ENCODE measurements at regions not wholly inside any gene's neighbourhood (a gene's known extent, or its start where the extent isn't known, plus 50 kb on each side); places are given as distances from the start of the nearest gene placed in this dataset.

DNA sequence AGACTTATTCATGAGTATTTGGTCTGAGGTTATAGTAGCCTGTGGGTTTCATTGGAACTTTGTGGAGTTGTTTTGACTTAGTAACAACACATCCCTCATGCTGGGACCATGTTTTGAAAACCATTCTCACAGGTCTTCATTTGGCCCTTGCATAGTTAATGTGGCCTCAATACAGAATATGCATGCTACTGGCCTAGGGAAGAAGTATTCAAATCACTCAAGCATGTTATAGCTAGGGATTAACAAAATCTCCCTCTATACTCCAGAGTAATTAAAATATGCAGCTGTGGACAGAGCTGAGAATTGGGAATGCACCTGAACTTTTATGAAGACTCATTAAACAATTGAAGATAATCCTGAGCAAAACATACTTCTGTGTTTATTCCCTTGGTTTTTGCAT, 325.5 kb upstream of the CHAC2 start:
- H3K36me3 ChIP-seq (ENCODE audit: control insufficient read depth, insufficient read depth, low read length, severe bottlenecking): no peaks in the 10 kb centered on the region
- peaks cover 4% of the 10 kb centered on the region for H3K4me1 ChIP-seq (ENCODE audit: control insufficient read depth, insufficient read depth, low read length)
- H3K9ac ChIP-seq (ENCODE audit: low read length): no peak overlapping the region
- H3K4me3 ChIP-seq (ENCODE audit: low read length): no peak overlapping the region
- no peaks in the 10 kb centered on the region for H3K27me3 ChIP-seq (replicated peaks; ENCODE audit: control insufficient read depth, insufficient read depth, low read length)
- H3K9me3 ChIP-seq (ENCODE audit: control insufficient read depth, low read length): no peaks in the 10 kb centered on the region
- DNase-seq (ENCODE audit: low read depth): no peak

DNA sequence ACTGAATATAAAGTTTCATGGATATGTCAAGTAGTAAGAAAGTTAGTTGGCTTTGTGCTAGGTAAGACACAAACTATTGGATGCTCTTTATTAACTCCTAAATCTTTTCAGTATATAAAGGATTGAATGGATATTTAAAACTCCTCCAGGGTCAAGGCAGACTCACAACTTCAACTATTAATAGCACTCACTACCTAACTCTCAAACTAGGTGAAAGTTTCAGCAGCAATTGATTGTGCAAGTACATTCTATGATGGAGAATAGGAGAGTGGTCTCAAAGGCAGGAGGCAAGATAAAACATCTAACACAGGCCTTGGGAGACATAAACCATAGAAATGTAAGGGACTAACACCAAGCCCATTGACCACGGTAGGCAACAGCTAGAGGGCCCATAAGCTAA, 328.9 kb upstream of the CHAC2 start:
- H3K4me3 ChIP-seq (ENCODE audit: low read length): no peak overlapping the region
- H3K36me3 ChIP-seq (ENCODE audit: control insufficient read depth, insufficient read depth, low read length, severe bottlenecking): no peaks in the 10 kb centered on the region
- no peaks in the 10 kb centered on the region for H3K9me3 ChIP-seq (ENCODE audit: control insufficient read depth, low read length)
- H3K4me1 ChIP-seq (ENCODE audit: control insufficient read depth, insufficient read depth, low read length): peaks cover 4% of the 10 kb centered on the region
- DNase-seq (ENCODE audit: low read depth): no peak
- H3K9ac ChIP-seq (ENCODE audit: low read length): no peak overlapping the region
- H3K27me3 ChIP-seq (replicated peaks; ENCODE audit: control insufficient read depth, insufficient read depth, low read length): no peaks in the 10 kb centered on the region

DNA sequence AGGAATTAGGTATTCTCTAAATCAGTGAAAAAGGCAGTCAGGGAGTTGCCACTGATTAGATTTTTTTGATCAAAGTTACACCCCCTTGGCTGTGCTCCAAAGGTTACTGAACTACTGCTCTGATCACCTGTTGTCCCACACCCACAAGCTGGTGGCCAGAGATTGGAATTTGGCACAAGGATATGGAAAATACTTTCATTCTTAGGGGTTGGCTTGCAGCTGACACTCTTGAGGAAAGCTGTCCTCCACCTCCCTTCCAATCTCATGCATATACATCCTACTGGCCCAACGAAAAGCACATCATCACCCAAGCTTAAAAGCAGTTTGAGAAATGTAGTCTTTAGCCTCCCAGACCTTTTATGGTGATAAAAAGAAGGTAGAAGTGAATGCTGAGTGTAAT, 329.5 kb upstream of the CHAC2 start:
- Histone ChIP-seq H3K36me3 (ENCODE audit: control insufficient read depth, insufficient read depth, low read length, severe bottlenecking) (no peaks in the 10 kb centered on the region), H3K9me3 (ENCODE audit: control insufficient read depth, low read length) (no peaks in the 10 kb centered on the region), H3K4me3 (ENCODE audit: low read length) (no peak overlapping the region), H3K27me3 (replicated peaks; ENCODE audit: control insufficient read depth, insufficient read depth, low read length) (no peaks in the 10 kb centered on the region), H3K4me1 (ENCODE audit: control insufficient read depth, insufficient read depth, low read length) (peaks cover 4% of the 10 kb centered on the region), H3K9ac (ENCODE audit: low read length) (no peak overlapping the region)
- no peak for DNase-seq (ENCODE audit: low read depth)

DNA sequence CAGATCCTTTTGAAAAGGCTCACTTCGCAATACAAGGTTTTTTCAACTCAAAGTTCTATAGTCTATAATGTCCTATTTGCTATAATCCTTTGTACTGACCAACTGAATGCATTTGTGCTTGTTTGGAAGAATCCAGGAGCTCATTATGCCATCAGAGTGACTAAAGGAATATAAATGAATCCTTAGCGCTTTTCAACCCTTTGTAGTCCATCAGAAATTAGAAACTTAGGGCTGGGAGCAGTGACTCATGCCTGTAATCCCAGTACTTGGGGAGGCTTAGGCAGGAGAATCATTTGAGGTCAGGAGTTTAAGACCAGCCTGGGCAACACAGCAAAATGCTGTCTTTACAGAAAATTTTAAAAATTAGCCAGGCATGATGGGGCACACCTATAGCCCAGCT, 330.2 kb upstream of the CHAC2 start:
- DNase-seq (ENCODE audit: low read depth): no peak
- Histone ChIP-seq H3K9ac (ENCODE audit: low read length) (no peak overlapping the region), H3K4me3 (ENCODE audit: low read length) (no peak overlapping the region), H3K4me1 (ENCODE audit: control insufficient read depth, insufficient read depth, low read length) (peaks cover 4% of the 10 kb centered on the region), H3K36me3 (ENCODE audit: control insufficient read depth, insufficient read depth, low read length, severe bottlenecking) (no peaks in the 10 kb centered on the region), H3K27me3 (replicated peaks; ENCODE audit: control insufficient read depth, insufficient read depth, low read length) (no peaks in the 10 kb centered on the region), H3K9me3 (ENCODE audit: control insufficient read depth, low read length) (no peaks in the 10 kb centered on the region)

DNA sequence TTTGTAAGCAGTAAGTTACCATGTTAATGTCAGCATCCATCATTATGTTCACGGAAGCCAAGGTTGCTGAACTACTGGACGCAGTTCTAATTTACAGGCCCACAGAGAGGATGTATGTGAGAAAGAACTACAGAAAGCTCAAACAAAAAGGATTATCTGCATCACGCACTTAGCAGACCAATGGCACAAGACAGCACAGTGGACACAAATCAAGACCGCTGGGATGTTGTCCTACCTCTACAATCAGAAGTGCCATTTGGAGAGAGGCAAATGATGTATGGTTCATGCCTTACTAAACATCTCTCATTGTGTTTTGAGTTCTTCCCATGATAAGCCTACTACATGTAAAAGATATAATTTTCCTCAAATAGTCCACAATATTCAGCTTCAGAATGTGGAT, 330.7 kb upstream of the CHAC2 start:
- Histone ChIP-seq H3K4me3 (ENCODE audit: low read length) (no peak overlapping the region), H3K36me3 (ENCODE audit: control insufficient read depth, insufficient read depth, low read length, severe bottlenecking) (no peaks in the 10 kb centered on the region), H3K9me3 (ENCODE audit: control insufficient read depth, low read length) (no peaks in the 10 kb centered on the region), H3K9ac (ENCODE audit: low read length) (no peak overlapping the region), H3K4me1 (ENCODE audit: control insufficient read depth, insufficient read depth, low read length) (peaks cover 6% of the 10 kb centered on the region), H3K27me3 (replicated peaks; ENCODE audit: control insufficient read depth, insufficient read depth, low read length) (no peaks in the 10 kb centered on the region)
- no peak for DNase-seq (ENCODE audit: low read depth)

DNA sequence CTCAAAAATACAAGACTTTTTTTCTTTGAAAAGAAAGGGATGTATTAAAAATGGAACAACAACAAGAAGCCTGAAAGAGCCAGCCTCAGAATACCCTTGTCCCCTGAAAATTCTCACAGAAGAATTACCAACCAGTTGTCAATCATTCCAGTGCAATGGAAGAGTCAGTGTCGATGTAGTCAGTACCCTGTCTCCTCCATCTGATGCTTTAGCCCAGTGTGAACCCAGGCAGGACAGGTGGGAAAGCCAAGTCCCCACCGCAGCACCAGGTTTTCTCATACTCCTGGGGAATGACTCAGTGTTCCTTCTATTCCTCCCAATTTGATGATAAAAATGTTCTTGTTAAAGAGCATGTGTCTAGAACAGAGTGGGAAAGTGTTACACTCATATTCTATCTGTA, 332.0 kb upstream of the CHAC2 start:
- no peaks in the 10 kb centered on the region for H3K27me3 ChIP-seq (replicated peaks; ENCODE audit: control insufficient read depth, insufficient read depth, low read length)
- H3K9ac ChIP-seq (ENCODE audit: low read length): no peak overlapping the region
- H3K36me3 ChIP-seq (ENCODE audit: control insufficient read depth, insufficient read depth, low read length, severe bottlenecking): no peaks in the 10 kb centered on the region
- no peak for DNase-seq (ENCODE audit: low read depth)
- H3K4me3 ChIP-seq (ENCODE audit: low read length): no peak overlapping the region
- no peaks in the 10 kb centered on the region for H3K9me3 ChIP-seq (ENCODE audit: control insufficient read depth, low read length)
- H3K4me1 ChIP-seq (ENCODE audit: control insufficient read depth, insufficient read depth, low read length): peaks cover 19% of the 10 kb centered on the region

DNA sequence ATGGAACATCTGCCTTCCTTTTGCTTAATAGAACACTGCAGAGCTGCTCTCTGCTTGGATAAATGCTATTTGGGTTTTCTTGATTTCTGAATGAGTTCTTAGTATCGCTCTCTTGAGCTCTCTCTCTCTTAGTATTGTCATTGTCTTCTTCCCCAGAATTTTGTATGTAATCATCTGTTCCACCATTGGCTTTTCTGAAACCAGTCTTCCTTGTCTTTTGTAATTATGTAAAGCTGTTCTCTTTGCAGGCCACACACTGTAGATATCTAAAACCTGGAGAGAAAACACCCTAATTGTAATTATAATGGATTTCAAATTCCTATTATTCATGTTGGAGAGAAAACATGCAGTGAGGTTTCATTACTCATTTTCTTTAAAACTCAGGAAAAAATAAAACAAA, 333.1 kb upstream of the CHAC2 start:
- H3K9ac ChIP-seq (ENCODE audit: low read length): no peak overlapping the region
- H3K27me3 ChIP-seq (replicated peaks; ENCODE audit: control insufficient read depth, insufficient read depth, low read length): no peaks in the 10 kb centered on the region
- no peak overlapping the region for H3K4me3 ChIP-seq (ENCODE audit: low read length)
- peaks cover 29% of the 10 kb centered on the region for H3K4me1 ChIP-seq (ENCODE audit: control insufficient read depth, insufficient read depth, low read length)
- DNase-seq (ENCODE audit: low read depth): no peak
- H3K36me3 ChIP-seq (ENCODE audit: control insufficient read depth, insufficient read depth, low read length, severe bottlenecking): no peaks in the 10 kb centered on the region
- H3K9me3 ChIP-seq (ENCODE audit: control insufficient read depth, low read length): no peaks in the 10 kb centered on the region

DNA sequence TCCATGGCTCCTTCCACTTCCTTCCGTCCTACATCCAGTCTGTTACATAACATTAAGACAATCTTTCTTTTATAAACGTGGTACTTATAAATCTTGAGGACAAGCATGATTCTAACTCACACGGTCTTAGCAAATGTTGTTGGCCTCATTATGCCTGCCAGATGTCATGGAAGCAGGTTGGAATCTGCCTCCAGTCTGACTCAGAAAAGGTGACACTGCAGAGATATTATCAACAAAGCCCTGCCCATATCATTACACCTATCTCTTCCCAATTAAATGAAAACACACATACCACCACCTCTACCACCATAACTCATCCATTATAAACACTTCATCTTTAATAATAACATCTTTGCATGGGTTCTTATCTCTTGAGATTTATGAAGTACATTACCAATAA, 334.7 kb upstream of the CHAC2 start:
- H3K36me3 ChIP-seq (ENCODE audit: control insufficient read depth, insufficient read depth, low read length, severe bottlenecking): no peaks in the 10 kb centered on the region
- no peak for DNase-seq (ENCODE audit: low read depth)
- H3K4me3 ChIP-seq (ENCODE audit: low read length): no peak overlapping the region
- H3K9ac ChIP-seq (ENCODE audit: low read length): no peak overlapping the region
- no peaks in the 10 kb centered on the region for H3K9me3 ChIP-seq (ENCODE audit: control insufficient read depth, low read length)
- no peaks in the 10 kb centered on the region for H3K27me3 ChIP-seq (replicated peaks; ENCODE audit: control insufficient read depth, insufficient read depth, low read length)
- H3K4me1 ChIP-seq (ENCODE audit: control insufficient read depth, insufficient read depth, low read length): peaks cover 27% of the 10 kb centered on the region

DNA sequence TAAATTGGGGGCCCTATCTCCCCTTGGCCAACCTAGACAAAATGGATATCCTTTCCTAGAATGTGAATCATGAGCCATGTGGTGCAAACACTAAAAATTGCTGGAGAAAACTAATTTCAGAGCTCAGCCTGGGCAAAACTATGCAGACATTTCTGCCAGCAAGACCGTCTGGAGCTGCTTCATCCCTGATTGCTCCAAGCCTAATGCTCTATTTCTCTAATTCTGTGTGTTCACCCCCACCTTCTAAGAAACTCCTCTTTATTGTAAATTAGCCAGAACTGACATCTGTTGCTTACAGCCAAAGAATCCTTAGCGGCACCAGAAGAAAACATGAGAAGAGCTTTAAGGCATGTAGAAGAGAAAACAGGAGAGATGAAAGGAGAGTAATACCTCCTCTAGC, 337.7 kb upstream of the CHAC2 start:
- Histone ChIP-seq H3K9me3 (ENCODE audit: control insufficient read depth, low read length) (no peaks in the 10 kb centered on the region), H3K36me3 (ENCODE audit: control insufficient read depth, insufficient read depth, low read length, severe bottlenecking) (no peaks in the 10 kb centered on the region), H3K4me1 (ENCODE audit: control insufficient read depth, insufficient read depth, low read length) (peaks cover 27% of the 10 kb centered on the region), H3K9ac (ENCODE audit: low read length) (no peak overlapping the region), H3K27me3 (replicated peaks; ENCODE audit: control insufficient read depth, insufficient read depth, low read length) (no peaks in the 10 kb centered on the region), H3K4me3 (ENCODE audit: low read length) (no peak overlapping the region)
- DNase-seq (ENCODE audit: low read depth): peak; percentile 49

DNA sequence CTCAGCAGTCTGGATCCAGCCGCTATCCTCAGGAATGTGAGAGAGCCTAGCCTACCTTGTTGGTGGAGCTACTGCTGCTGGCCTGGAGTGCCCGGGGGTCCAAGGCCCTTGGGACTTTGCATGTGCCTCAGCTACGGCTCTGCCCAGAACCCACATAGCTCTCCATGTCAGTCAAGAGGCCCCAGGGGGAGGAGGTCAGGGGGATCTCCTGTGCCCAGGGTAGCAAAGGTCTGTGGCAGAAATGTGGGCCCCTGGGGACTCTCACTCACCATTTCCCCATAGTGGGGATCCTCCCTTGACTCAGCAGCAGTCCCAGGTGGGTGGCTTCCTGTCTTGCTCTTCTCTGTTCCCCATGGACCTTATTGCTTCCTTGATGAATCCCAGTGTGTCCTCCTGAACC, 342.7 kb upstream of the CHAC2 start:
- Histone ChIP-seq H3K9ac (ENCODE audit: low read length) (no peak overlapping the region), H3K36me3 (ENCODE audit: control insufficient read depth, insufficient read depth, low read length, severe bottlenecking) (no peaks in the 10 kb centered on the region), H3K9me3 (ENCODE audit: control insufficient read depth, low read length) (no peaks in the 10 kb centered on the region), H3K27me3 (replicated peaks; ENCODE audit: control insufficient read depth, insufficient read depth, low read length) (no peaks in the 10 kb centered on the region), H3K4me3 (ENCODE audit: low read length) (no peak overlapping the region), H3K4me1 (ENCODE audit: control insufficient read depth, insufficient read depth, low read length) (peaks cover 14% of the 10 kb centered on the region)
- DNase-seq (ENCODE audit: low read depth): no peak

DNA sequence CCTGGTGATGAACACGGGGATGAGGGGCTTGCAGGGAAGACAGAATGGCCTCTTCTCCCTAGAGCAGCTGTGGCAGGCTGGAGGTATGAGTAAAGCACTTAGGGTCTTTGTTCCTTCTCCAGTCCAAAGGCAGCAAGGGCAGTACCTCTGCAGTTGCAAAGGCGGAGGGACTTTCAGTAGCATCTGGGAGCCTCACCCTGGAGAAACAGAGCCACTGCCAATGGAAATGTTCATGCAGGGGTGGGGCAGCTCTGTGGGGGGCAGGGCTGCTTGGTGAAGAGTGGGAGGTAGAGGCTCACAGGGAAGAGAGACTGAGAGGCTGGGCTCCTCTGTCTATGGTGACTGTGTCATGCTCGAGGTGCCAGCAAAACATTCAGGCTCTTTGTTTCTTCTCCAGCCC, 344.1 kb upstream of the CHAC2 start:
- Histone ChIP-seq H3K36me3 (ENCODE audit: control insufficient read depth, insufficient read depth, low read length, severe bottlenecking) (no peaks in the 10 kb centered on the region), H3K4me1 (ENCODE audit: control insufficient read depth, insufficient read depth, low read length) (peaks cover 9% of the 10 kb centered on the region), H3K9ac (ENCODE audit: low read length) (no peak overlapping the region), H3K9me3 (ENCODE audit: control insufficient read depth, low read length) (peaks cover 6% of the 10 kb centered on the region), H3K4me3 (ENCODE audit: low read length) (no peak overlapping the region), H3K27me3 (replicated peaks; ENCODE audit: control insufficient read depth, insufficient read depth, low read length) (no peaks in the 10 kb centered on the region)
- DNase-seq (ENCODE audit: low read depth): no peak

DNA sequence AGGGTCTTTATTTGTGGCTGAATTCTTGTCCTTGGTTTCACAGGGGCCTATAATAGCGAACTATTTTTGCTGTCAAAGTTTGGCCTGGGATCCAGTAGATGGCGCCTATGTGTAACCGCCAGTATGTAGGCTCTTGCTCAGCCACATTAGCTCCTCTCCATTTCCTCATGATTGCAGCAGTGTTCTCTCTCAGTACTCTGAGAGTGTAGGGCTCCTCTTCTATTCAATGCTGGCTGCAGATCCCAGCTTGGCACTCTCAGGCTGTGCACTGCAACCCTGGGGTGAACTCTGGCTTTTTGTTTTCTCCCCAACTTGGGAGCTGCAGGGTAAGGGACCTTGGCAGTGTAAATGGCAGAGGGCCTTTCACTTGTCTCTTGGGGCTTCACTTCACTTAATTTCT, 344.6 kb upstream of the CHAC2 start:
- DNase-seq (ENCODE audit: low read depth): peak; percentile 77
- Histone ChIP-seq H3K4me1 (ENCODE audit: control insufficient read depth, insufficient read depth, low read length) (peaks cover 9% of the 10 kb centered on the region), H3K9ac (ENCODE audit: low read length) (no peak overlapping the region), H3K36me3 (ENCODE audit: control insufficient read depth, insufficient read depth, low read length, severe bottlenecking) (no peaks in the 10 kb centered on the region), H3K4me3 (ENCODE audit: low read length) (no peak overlapping the region), H3K9me3 (ENCODE audit: control insufficient read depth, low read length) (peaks cover 6% of the 10 kb centered on the region), H3K27me3 (replicated peaks; ENCODE audit: control insufficient read depth, insufficient read depth, low read length) (no peaks in the 10 kb centered on the region)
